ENCODE measurements at regions not wholly inside any gene's neighbourhood (a gene's known extent, or its start where the extent isn't known, plus 50 kb on each side); places are given as distances from the start of the nearest gene placed in this dataset.

DNA sequence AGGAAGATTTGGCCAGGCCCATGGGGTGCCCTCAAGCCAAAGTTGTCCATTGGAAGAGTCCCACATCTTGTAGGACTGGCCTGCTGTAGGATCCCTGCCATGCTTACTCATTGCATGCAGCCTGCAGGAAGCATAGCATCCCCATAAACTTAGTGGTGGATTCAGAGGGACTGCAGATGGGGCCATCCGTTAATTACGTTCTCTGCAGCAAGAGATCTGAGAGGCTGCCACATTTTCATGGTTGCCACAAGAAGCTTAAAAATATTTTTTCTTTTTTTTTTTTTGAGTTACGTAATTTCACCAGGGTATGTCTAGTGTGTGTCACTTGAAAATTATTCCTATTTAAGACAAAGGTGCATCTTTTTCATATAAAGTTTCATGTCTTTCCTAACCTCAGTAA, 329.7 kb upstream of the USP24 start:
- TF ChIP-seq, protein P1, sequence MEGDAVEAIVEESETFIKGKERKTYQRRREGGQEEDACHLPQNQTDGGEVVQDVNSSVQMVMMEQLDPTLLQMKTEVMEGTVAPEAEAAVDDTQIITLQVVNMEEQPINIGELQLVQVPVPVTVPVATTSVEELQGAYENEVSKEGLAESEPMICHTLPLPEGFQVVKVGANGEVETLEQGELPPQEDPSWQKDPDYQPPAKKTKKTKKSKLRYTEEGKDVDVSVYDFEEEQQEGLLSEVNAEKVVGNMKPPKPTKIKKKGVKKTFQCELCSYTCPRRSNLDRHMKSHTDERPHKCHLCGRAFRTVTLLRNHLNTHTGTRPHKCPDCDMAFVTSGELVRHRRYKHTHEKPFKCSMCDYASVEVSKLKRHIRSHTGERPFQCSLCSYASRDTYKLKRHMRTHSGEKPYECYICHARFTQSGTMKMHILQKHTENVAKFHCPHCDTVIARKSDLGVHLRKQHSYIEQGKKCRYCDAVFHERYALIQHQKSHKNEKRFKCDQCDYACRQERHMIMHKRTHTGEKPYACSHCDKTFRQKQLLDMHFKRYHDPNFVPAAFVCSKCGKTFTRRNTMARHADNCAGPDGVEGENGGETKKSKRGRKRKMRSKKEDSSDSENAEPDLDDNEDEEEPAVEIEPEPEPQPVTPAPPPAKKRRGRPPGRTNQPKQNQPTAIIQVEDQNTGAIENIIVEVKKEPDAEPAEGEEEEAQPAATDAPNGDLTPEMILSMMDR (conservative IDR thresholded peaks at IDR 0.05; ENCODE audit: low read length): no peak
- TF ChIP-seq EZH2phosphoT487 (IDR thresholded peaks at IDR 0.05; ENCODE audit: borderline replicate concordance): no peak

All from Loucy (cell line).